CD4-positive, alpha-beta T cell treated with Interleukin-15 for 1 hour (primary cell): ENCODE measurements at regions not wholly inside any gene's neighbourhood (a gene's known extent, or its start where the extent isn't known, plus 50 kb on each side); places are given as distances from the start of the nearest gene placed in this dataset.

Experiments used
- DNase-seq: peaks from one replicate; pipeline ENCODE4 v3.0.0-alpha.2; 2020

GRCh38 chr5:143691287-143691944, 120.5 kb upstream of the HMHB1 start:
- no peak for DNase-seq

GRCh38 chr5:143687604-143688003, 124.4 kb upstream of the HMHB1 start:
- DNase-seq, result no peak

- DNase-seq, result no peak
Observed at GRCh38 chr5:143685246-143685815, 126.6 kb upstream of the HMHB1 start.

- DNase-seq, result no peak
Observed at GRCh38 chr5:143683459-143683858, 128.5 kb upstream of the HMHB1 start.

GRCh38 chr5:143682929-143683386, 129.0 kb upstream of the HMHB1 start:
- no peak for DNase-seq

- DNase-seq, result no peak
Observed at GRCh38 chr5:143682246-143682905, 129.6 kb upstream of the HMHB1 start.

- no peak for DNase-seq
Observed at GRCh38 chr5:143680672-143681259, 131.2 kb upstream of the HMHB1 start.

- DNase-seq, result no peak
Observed at GRCh38 chr5:143679777-143680176, 132.2 kb upstream of the HMHB1 start.

GRCh38 chr5:143678148-143678905, 133.6 kb upstream of the HMHB1 start:
- no peak for DNase-seq

GRCh38 chr5:143677403-143677802, 134.6 kb upstream of the HMHB1 start:
- no peak for DNase-seq

GRCh38 chr5:143676802-143677201, 135.2 kb upstream of the HMHB1 start:
- no peak for DNase-seq

- DNase-seq, result no peak
Observed at GRCh38 chr5:143674469-143674786, 137.5 kb upstream of the HMHB1 start.

GRCh38 chr5:143673676-143674468, 138.1 kb upstream of the HMHB1 start:
- DNase-seq, result no peak

GRCh38 chr5:143672806-143673205, 139.2 kb upstream of the HMHB1 start:
- DNase-seq, result no peak

GRCh38 chr5:143671674-143672569, 140.0 kb upstream of the HMHB1 start:
- DNase-seq, result no peak

GRCh38 chr5:143671021-143671420, 140.9 kb upstream of the HMHB1 start:
- DNase-seq, result no peak

GRCh38 chr5:143665866-143666265, 146.1 kb upstream of the HMHB1 start:
- DNase-seq, result no peak

GRCh38 chr5:143664623-143665022, 147.3 kb upstream of the HMHB1 start:
- DNase-seq, result no peak

- no peak for DNase-seq
Observed at GRCh38 chr5:143663872-143664271, 148.1 kb upstream of the HMHB1 start.

- DNase-seq, result no peak
Observed at GRCh38 chr5:143662020-143662419, 149.9 kb upstream of the HMHB1 start.

- DNase-seq, result no peak
Observed at GRCh38 chr5:143660625-143661024, 151.3 kb upstream of the HMHB1 start.
